Osteocyte (in vitro differentiated cells): ENCODE measurements at regions not wholly inside any gene's neighbourhood (a gene's known extent, or its start where the extent isn't known, plus 50 kb on each side); places are given as distances from the start of the nearest gene placed in this dataset.

Source experiments
- DNase-seq: peaks from one replicate; pipeline ENCODE4 v3.0.0; 2021; ENCODE audit warnings: mixed read lengths; ENCODE audit not compliant: unreplicated experiment; ENCODE audit errors: extremely low spot score
- H3K27ac Mint-ChIP-seq: one replicate; pipeline ENCODE4 v1.8.0; 2021; ENCODE audit warnings: mild to moderate bottlenecking, mixed read lengths; ENCODE audit not compliant: unreplicated experiment
- H3K27me3 Mint-ChIP-seq: one replicate; pipeline ENCODE4 v1.8.0; 2021; ENCODE audit warnings: mixed read lengths; ENCODE audit not compliant: unreplicated experiment
- H3K36me3 Mint-ChIP-seq: one replicate; pipeline ENCODE4 v1.8.0; 2021; ENCODE audit warnings: mixed read lengths; ENCODE audit not compliant: unreplicated experiment
- H3K4me1 Mint-ChIP-seq: one replicate; pipeline ENCODE4 v1.8.0; 2021; ENCODE audit warnings: mixed read lengths; ENCODE audit not compliant: unreplicated experiment
- H3K4me3 Mint-ChIP-seq: one replicate; pipeline ENCODE4 v1.8.0; 2021; ENCODE audit warnings: mild to moderate bottlenecking, moderate library complexity, mixed read lengths; ENCODE audit not compliant: unreplicated experiment
- H3K9me3 Mint-ChIP-seq: one replicate; pipeline ENCODE4 v1.8.0; 2021; ENCODE audit warnings: mixed read lengths; ENCODE audit not compliant: unreplicated experiment
- TF ChIP-seq, protein P1 (sequence below): fragments of 200-600 bp; sonication (generic); IDR thresholded peaks from 2 replicates; pipeline ENCODE4 v1.5.0; 2021; ENCODE audit warnings: antibody characterized with exemption, mild to moderate bottlenecking, moderate library complexity

DNA sequence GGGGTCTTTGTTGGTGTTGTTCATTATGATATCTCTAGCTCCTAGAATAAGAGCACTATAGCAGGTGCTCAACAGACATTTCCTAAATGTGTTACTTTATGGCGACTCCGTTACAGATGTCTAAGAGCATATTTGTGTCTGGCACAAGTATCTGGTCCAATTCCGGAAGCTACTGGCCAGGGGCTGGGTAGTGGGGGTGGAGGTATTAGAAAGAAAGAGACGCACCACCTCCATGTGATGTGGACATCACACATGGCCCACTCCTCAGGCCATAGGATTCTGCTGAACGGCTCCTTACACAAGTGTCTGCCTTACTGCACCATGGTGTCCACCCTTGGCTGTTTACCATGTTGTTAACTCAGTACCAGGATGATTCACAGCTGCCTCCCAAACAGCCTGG lies 296.8 kb upstream of the MKI67 start:
- Mint-ChIP-seq H3K27me3 (no peaks in the 10 kb centered on the region), H3K36me3 (no peaks in the 10 kb centered on the region)

GRCh38 chr10:128429321-128429720 lies 303.1 kb upstream of the MKI67 start:
- Mint-ChIP-seq H3K4me3 (no peak overlapping the region), H3K9me3 (peaks cover 31% of the 10 kb centered on the region), H3K4me1 (no peaks in the 10 kb centered on the region), H3K27me3 (no peaks in the 10 kb centered on the region), H3K36me3 (no peaks in the 10 kb centered on the region), H3K27ac (no peak overlapping the region)
- TF ChIP-seq, protein P1, sequence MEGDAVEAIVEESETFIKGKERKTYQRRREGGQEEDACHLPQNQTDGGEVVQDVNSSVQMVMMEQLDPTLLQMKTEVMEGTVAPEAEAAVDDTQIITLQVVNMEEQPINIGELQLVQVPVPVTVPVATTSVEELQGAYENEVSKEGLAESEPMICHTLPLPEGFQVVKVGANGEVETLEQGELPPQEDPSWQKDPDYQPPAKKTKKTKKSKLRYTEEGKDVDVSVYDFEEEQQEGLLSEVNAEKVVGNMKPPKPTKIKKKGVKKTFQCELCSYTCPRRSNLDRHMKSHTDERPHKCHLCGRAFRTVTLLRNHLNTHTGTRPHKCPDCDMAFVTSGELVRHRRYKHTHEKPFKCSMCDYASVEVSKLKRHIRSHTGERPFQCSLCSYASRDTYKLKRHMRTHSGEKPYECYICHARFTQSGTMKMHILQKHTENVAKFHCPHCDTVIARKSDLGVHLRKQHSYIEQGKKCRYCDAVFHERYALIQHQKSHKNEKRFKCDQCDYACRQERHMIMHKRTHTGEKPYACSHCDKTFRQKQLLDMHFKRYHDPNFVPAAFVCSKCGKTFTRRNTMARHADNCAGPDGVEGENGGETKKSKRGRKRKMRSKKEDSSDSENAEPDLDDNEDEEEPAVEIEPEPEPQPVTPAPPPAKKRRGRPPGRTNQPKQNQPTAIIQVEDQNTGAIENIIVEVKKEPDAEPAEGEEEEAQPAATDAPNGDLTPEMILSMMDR: no peak
- DNase-seq: no peak

More for the DNA sequence above, 296.8 kb upstream of the MKI67 start:
- Mint-ChIP-seq H3K27ac (no peak overlapping the region), H3K4me1 (no peaks in the 10 kb centered on the region), H3K4me3 (no peak overlapping the region), H3K9me3 (peaks cover 30% of the 10 kb centered on the region)
- TF ChIP-seq, protein P1: no peak
- DNase-seq: no peak

DNA sequence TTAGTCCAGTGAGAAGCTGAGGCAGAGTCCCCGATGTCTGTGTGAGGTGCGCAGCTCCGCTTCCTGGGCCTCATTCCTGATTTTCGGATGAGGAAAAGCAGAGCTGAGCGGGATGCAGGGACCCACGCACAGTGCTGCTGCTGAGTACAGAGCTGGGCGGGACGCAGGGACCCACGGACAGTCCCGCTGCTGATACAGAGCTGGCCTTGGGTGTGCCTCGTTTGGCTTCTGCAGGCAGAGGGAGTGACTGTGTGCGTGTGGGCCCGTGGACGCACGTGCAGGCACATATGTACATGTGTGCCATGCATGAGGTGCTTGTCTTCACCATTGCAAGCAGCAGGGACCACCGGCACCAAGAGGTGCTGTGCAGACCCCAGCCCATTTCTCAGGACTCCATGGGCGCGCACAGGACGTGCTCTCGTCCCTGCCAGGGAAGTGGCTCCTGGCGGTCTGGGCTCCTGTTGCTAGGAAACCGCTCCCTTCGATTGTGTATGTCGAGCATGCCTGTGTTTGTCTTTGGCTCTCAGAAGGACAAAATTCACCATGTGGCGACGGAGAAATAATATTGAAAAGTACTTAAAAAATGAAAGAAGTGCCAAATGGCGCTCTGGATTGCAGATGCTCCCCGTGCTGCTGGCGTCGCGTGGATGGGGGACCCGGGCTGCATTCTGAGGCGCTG lies 303.8 kb upstream of the MKI67 start:
- TF ChIP-seq, protein P1: no peak
- Mint-ChIP-seq H3K4me3 (no peak overlapping the region), H3K4me1 (no peaks in the 10 kb centered on the region), H3K27me3 (no peaks in the 10 kb centered on the region), H3K36me3 (no peaks in the 10 kb centered on the region), H3K27ac (no peak overlapping the region), H3K9me3 (peaks cover 32% of the 10 kb centered on the region)
- no peak for DNase-seq

DNA sequence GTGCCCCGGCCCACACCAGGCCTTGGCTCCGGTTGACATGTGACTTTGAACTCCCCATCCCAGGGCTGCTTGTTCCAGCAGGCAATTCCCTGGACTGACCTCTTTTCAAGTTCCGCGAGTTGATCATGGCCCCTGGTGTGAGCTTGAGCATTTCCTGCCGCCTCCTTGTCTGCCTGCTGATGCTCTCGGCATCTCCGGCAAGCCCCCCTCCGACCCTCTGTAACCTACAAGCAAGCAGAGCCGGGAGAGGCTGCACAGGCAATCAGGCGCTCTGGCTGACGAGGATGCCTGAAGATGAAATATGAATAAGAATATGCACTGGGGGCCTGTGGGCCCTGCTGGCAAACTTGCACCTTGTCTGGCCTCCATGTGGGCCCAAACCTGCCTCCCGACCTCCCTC lies 304.9 kb upstream of the MKI67 start:
- DNase-seq: no peak
- H3K27ac Mint-ChIP-seq: no peak overlapping the region
- no peaks in the 10 kb centered on the region for H3K4me1 Mint-ChIP-seq
- TF ChIP-seq, protein P1: no peak
- no peak overlapping the region for H3K4me3 Mint-ChIP-seq
- H3K27me3 Mint-ChIP-seq: no peaks in the 10 kb centered on the region
- no peaks in the 10 kb centered on the region for H3K36me3 Mint-ChIP-seq
- peaks cover 26% of the 10 kb centered on the region for H3K9me3 Mint-ChIP-seq

DNA sequence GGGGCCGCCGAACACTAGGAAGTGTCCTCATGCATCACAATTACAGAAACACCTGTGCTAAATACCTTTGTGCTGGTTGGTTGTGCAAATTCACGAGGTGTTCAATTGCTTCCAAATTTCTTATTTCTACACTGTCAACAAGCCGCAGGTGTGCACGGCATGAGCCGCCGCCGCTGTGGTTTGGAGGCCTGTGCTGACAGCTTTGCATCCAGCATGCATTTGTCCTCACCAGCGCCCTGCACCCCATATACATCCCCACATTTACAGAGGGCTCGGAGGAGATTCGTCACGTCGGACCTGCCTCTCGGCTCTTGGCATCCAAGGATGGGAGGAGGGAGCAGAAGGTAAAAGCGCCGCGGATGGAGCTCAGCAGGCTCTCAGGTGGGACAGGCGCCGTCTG lies 305.3 kb upstream of the MKI67 start:
- Mint-ChIP-seq H3K36me3 (no peaks in the 10 kb centered on the region), H3K9me3 (peaks cover 26% of the 10 kb centered on the region)

More for the DNA sequence above, 305.3 kb upstream of the MKI67 start:
- H3K27ac Mint-ChIP-seq: no peak overlapping the region
- H3K4me3 Mint-ChIP-seq: no peak overlapping the region
- no peak for DNase-seq
- H3K4me1 Mint-ChIP-seq: no peaks in the 10 kb centered on the region
- TF ChIP-seq, protein P1: no peak
- no peaks in the 10 kb centered on the region for H3K27me3 Mint-ChIP-seq
